GM19238 (cell line): ENCODE measurements at regions not wholly inside any gene's neighbourhood (a gene's known extent, or its start where the extent isn't known, plus 50 kb on each side); places are given as distances from the start of the nearest gene placed in this dataset.

Source experiments
- DNase-seq: peaks from one replicate; pipeline ENCODE4 v3.0.0; 2011; ENCODE audit warnings: low spot score; ENCODE audit not compliant: insufficient read length

- DNase-seq = no peak
Observed at GRCh38 chrX:82081027-82081426, 879.1 kb downstream of the SH3BGRL start.

- DNase-seq = no peak
Observed at GRCh38 chrX:82087699-82088098, 885.8 kb downstream of the SH3BGRL start.

GRCh38 chrX:82092307-82092706, 890.4 kb downstream of the SH3BGRL start:
- DNase-seq = no peak

GRCh38 chrX:82125103-82125502, 923.2 kb downstream of the SH3BGRL start:
- DNase-seq = no peak

GRCh38 chrX:82127228-82128123, 925.6 kb downstream of the SH3BGRL start:
- DNase-seq = peak; percentile 1

DNA sequence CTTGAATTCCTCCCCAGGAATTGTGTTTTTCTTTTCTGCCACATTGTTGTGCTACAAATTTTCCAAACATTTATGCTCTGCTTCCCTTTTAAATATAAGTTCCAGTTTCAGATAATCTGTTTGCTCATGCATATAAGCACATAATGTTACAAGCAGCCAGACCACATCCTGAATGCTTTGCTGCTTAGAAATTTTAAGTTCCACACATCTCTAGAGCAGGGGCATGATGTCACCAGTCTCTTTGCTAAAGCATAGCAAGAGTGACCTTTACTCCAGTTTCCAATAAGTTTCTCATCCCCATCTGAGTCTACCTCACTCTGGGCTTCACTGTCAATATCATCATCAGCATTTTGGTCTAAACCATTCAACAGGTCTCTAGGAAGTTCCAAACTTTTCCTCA, 932.5 kb downstream of the SH3BGRL start:
- no peak for DNase-seq

- no peak for DNase-seq
Observed at GRCh38 chrX:82141942-82142341, 940.0 kb downstream of the SH3BGRL start.

- DNase-seq = no peak
Observed at GRCh38 chrX:82161195-82161594, 959.3 kb downstream of the SH3BGRL start.

DNA sequence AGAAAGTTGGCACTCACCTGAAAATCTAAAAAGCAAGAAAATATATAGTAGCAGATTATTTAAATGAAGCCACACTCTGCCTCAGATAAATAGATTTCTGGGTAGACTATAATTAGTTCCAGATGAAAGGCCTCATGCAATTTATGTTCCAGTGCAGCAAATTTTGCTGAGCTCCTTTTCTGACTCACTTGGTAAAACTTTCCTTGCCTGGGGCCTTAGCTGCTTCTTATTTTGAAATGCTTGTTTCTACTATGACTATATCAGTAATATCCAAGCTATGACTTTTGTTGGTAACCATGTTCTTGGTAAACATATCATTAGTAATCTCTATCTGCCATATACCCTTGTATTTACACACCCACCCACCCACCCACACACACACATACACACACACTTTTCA, 961.8 kb downstream of the SH3BGRL start:
- DNase-seq = no peak

GRCh38 chrX:82196866-82197265, 995.0 kb downstream of the SH3BGRL start:
- no peak for DNase-seq

DNA sequence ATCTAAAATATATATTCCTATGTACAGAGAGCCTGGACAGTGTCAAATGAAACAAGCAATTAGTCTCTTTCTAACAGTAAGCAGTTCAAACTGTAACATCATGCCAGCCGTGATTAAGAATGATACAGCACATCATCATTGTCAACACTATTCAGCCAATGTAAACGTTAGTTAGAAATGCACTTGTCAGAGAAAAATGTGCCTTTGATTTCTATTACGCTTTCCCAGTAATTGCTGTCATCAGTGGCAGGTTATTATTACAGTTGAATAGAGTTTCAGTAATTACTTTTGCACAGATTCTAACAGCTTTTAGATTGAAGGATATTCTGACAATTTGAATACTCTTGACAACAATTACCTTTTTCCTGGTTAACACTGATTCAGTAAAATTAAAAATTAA, 1007.1 kb downstream of the SH3BGRL start:
- no peak for DNase-seq

GRCh38 chrX:82218361-82218760, 1016.5 kb downstream of the SH3BGRL start:
- peak; percentile 1 for DNase-seq

DNA sequence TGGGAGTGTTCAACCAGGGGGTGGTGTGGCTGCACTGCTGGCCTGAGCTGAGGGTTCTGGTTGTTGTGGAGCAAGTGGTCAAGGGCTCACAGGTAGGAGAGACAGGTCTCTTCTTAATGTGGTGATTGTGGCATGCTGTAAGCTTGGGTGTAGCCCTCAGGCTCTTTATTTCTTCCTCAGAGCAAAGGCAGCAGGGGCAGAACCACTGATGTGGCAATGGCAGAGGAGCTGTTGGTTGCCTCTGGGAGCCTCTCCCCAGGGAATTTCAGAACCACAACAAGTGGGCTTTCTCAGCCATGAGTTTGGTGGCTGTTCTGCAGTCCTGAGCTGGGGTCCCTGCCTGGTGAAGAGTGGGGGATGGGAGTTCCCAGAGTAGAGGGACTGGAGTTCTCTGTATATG, 1017.2 kb downstream of the SH3BGRL start:
- DNase-seq = no peak

DNA sequence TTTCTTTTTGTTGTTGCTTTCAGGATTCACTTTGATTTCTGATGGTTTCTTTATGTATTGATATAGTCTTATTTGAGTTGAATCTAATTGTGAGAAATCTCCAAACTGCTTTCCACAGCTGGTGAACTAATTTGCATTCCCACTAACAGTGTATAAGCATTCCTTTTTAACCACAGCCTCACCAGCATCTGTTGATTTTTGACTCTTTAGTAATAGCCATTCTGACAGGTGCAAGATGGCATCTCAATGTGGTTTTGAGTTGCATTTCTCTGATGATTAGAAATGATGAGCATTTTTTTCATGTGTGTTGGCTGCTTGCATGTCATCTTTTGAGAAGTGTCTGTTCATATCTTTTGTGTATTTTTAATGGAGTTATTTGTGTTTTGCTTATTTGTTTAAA, 1023.1 kb downstream of the SH3BGRL start:
- no peak for DNase-seq

DNA sequence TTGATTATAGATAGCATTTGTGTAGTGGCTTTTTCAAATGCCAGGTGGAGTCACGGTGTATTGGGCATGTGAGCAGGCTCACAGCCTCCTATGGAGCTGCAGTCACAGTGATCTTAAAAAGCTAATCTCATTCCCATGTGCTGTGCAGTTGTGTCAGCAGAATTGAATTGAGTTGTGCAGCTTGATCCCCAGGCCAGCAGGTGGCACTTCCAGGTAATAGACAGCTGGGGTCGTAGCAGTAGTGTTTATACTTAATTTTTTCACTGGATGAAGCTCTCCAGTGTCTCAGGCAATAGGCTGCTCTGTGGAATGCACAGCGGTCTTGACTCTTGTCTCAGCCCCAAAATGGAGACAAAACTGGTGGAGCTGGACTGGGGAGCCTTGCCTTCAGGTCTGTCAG, 1028.1 kb downstream of the SH3BGRL start:
- no peak for DNase-seq

- DNase-seq = no peak
Observed at GRCh38 chrX:82232679-82233078, 1030.8 kb downstream of the SH3BGRL start.

DNA sequence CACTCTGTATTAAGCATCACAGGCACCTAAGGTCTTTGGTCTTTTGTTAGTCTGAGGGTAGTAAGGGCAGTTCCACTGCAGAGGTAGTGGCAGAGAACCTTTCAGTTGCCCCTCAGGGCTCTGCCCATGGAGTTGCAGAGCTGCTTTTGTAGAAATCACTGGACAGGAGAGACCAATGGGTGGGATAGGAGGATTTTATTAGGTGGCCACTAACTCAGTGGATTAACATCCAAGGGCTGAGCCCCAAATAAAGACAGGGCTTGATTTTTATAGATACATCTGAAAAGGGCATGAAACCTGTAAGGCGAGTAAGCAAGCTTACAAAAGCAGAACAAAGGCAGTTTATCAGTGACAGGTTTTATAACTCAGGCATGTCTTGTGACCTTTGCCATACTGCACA, 1035.4 kb downstream of the SH3BGRL start:
- no peak for DNase-seq
